GM18861 (cell line): ENCODE measurements at regions not wholly inside any gene's neighbourhood (a gene's known extent, or its start where the extent isn't known, plus 50 kb on each side); places are given as distances from the start of the nearest gene placed in this dataset.

Source experiments
- ATAC-seq: cut with Tn5 transposase; IDR thresholded peaks from one replicate; pipeline ENCODE4 v1.9.1; 2021; ENCODE audit not compliant: unreplicated experiment

DNA sequence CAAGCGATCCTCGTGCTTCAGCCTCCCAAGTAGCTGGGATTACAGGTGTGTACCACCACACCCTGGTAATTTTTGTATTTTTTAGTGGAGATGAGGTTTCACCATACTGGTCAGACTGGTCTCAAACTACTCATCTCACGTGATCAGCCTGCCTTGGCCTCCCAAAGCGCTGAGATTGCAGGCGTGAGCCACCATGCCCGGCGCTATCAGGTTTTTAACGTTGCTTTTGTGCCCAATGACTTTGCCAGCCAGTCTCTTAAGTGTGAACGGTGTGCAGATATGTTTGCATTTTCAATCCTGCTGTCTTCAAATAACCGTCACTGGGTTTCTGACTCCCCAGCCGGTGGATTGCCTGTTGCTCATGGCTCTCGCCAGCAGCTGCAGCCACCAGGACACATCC is 201.8 kb upstream of the PPP2R2D start:
- no peak for ATAC-seq

DNA sequence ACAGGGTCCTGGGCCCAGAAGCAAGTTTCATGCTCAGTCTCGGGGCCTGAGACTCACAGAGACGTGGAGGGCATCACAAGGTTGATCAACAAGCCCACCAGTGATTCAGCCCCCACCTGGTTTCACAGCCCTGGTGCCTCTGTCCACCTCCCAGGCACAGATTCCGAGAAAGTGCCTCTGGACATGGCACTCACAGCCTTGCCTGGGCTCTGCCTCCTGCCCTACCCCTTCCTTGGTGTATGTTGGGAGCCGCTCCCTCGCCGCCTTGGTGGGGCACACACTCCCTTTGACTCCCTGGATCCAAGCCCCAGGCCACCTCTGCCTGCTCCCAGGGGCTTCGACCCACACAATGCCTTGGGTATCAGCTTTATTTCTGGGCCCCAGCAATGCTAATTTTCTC is 200.8 kb upstream of the PPP2R2D start:
- no peak for ATAC-seq

GRCh38 chr10:131700506-131700905 is 200.3 kb upstream of the PPP2R2D start:
- no peak for ATAC-seq

- no peak for ATAC-seq
Measured at GRCh38 chr10:131701131-131701947, 199.5 kb upstream of the PPP2R2D start.

DNA sequence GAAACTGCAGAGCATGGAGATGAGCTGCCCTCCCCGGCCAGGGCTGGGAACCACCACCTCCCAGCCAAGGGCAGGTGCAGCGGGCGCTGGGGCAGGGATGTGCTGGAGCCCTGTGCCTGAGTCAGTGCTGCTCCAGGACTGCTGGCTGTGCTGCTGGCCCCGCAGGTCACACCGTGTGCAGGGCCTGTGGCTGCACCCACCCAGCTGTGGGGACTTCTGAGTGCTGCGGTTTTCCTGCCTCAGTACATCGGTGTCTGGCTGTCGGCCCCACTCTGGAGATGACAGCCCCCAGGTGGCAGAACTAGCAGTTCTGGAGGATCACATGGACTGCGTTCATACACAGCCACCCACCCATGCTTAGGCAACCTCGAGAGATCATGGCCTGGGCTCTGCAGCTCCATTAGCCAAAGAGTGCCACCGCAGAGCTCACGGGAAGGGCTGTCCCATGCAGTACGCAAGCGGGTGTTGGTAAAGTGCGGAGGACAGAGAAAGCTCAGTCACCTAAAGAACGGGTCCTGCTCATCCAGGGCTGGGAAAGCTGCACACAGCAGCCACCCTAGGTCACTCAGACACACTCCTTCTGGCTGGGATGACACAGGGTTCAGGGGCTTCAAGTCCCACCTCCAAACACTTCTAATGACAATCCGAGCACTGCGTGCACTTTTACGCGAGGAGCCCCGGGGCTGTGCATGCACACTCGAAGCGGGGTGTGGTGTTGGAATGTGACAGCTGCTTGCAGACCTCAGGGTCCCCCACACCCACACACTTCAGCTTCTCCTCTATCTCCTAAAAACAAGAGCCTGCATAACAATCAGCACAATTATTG is 198.1 kb upstream of the PPP2R2D start:
- no peak for ATAC-seq

GRCh38 chr10:131703541-131703940 is 197.3 kb upstream of the PPP2R2D start:
- no peak for ATAC-seq

- no peak for ATAC-seq
Measured at GRCh38 chr10:131703941-131704340, 196.9 kb upstream of the PPP2R2D start.

- ATAC-seq: no peak
Measured at GRCh38 chr10:131706476-131706875, 194.3 kb upstream of the PPP2R2D start.

GRCh38 chr10:131706952-131707351 is 193.9 kb upstream of the PPP2R2D start:
- ATAC-seq: no peak

GRCh38 chr10:131708225-131708880 is 192.5 kb upstream of the PPP2R2D start:
- no peak for ATAC-seq

DNA sequence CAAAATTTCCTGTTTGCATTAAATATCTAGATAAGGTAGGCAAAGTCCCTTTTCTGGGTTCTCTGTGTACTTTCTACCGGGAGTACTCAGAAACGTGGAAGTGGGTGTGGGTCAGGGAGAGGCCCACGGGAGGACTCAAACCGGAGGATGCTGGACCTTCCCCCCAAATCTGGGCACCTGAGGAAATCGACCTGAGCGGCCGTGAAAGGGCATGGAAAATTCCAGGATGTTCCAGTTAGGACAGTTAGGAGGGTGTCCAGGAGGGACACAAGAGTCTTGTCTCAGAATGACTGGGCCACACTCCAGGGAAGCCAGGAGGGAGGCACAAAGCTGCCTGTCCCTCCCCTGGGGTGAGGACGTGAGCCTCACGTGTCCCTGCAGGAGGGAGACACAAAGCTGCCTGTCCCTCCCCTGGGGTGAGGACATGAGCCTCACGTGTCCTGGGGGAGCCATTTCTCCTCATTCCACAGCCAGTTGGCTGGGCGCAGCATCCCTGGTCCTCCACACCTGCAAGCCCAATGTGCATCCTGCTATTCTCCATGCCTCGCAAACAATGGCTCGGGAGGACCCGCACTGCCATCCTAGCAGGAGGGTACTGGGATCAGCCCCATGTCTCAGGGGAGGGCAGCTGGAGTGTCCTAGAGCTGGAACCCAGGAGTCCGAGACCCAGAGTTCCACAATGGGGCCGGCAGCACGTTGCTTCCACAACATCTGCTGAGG is 190.5 kb upstream of the PPP2R2D start:
- no peak for ATAC-seq

DNA sequence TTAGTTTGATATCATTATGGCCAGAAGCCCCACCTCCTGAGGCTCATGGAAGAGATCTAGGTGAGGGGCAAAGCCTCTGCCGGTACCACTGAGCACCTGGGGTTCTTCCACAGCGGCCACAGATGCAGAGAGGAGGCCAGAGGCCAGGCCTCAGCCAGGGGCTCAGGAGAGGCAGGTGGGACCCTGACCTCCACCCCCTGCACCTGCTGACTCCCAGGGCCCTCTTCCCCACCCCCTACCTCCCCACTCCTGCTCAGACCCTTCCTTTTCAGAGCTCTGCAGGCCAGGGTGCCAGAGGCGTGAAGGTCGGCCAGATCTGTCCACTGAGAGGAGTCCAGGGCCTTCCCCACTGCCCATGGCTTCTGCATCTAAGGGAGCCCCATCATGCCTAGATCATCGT is 178.7 kb upstream of the PPP2R2D start:
- ATAC-seq: no peak

- no peak for ATAC-seq
Measured at GRCh38 chr10:131722525-131723264, 178.1 kb upstream of the PPP2R2D start.

DNA sequence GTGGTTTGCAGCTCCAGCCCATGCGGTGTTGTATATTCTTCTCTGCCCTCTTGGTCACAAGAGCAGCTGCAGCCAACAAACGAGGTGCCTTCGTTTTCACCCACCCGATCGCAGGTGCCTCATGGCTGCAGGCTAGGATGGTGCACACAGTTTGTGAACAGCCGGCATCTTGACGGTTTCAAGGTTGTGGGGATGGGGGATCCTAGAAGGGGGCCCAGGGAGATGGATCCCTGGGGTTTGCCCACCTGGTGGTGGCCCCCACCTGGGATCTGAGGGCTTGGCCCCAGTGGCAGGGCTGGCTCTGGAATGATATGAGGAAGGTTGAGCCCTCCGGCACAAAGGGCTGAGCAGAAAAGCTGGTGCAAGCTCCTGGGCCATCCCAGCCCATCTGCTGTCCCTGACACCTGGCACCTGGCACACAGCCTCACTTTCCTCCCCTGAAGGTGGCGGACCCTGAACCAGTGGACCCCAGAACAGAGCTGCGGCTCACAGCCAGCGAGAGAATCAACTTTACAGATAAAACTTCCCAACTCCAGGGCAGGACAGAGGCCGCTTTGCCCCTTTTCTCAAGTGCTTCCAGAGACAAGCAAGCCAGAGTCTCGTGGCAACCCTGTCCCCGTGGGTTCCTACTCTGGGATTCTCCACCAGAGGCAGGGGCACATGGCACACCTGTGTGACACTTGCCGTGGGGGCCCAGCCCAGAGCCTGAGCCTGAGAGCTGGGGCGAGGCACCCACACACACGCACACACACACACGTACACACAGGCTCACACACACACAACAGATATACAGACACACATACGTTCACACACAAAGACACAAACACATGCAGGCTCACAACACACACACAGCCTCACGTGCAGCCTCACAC is 177.3 kb upstream of the PPP2R2D start:
- ATAC-seq: no peak

GRCh38 chr10:131724169-131724545 is 176.7 kb upstream of the PPP2R2D start:
- ATAC-seq: no peak

GRCh38 chr10:131724891-131725580 is 175.8 kb upstream of the PPP2R2D start:
- no peak for ATAC-seq

GRCh38 chr10:131725581-131726069 is 175.2 kb upstream of the PPP2R2D start:
- no peak for ATAC-seq

DNA sequence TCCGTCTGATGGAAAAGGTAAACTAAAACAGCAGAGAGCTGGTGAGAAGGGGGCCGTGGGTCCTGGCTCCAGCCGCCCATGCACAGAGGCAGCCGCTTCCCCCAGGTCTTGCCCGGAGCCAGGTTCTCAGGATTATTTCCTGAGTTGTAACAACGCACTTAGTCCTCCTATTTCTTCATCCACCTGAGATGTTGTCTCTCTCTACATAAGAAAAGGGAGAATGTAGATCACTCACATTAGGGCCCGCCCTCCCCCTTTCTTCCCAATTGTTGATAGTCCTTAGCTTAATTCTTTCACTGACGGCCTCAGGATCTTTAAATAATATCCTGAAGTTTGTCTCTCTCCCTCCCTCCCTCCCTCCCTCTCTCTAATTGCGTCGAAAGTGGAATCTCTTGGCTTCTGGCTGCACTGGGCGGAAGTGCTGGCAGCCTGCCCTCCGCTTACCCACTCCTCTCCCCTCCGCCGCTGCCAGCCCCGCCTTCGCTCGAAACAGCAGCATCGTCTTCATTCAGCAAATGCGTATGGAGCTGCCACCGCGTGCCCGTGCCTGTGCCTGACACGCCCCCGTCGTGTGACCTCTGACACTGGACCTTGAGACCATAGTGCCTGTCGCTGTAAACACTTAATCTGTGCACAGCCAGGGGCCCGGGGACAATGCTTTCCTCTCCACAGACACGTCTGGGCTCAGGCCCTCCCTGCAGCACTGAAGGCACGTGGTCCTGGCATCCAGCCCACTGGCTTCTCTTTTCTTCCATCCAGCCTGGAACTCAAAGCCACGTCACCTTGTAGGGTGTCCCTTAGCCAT is 174.5 kb upstream of the PPP2R2D start:
- no peak for ATAC-seq
